ENCODE measurements at regions not wholly inside any gene's neighbourhood (a gene's known extent, or its start where the extent isn't known, plus 50 kb on each side); places are given as distances from the start of the nearest gene placed in this dataset.

GRCh38 chr13:68047889-68048288 lies 817.8 kb upstream of the PCDH9 start:
- FAIRE-seq (no peak), DNase-seq (ENCODE audit: low read depth) (no peak)
- Histone ChIP-seq H3K4me2 (ENCODE audit: low read length) (no peak overlapping the region), H3K9ac (ENCODE audit: low read length) (no peak overlapping the region), H3K27me3 (ENCODE audit: insufficient read depth, low read length) (no peaks in the 10 kb centered on the region), H3K36me3 (ENCODE audit: insufficient read depth, low read length) (no peaks in the 10 kb centered on the region), H3K4me3 (ENCODE audit: insufficient read depth, low read depth, low read length) (no peak overlapping the region), H2AFZ (ENCODE audit: low read depth, low read length) (no peak overlapping the region), H3K79me2 (ENCODE audit: insufficient read depth, low read length) (no peaks in the 10 kb centered on the region), H3K9me3 (ENCODE audit: insufficient read depth, low read depth, low read length) (no peaks in the 10 kb centered on the region), H4K20me1 (ENCODE audit: insufficient read depth, low read length) (no peaks in the 10 kb centered on the region), H3K4me1 (ENCODE audit: insufficient read depth, low read length) (no peaks in the 10 kb centered on the region), H3K27ac (ENCODE audit: low read depth, low read length) (no peak overlapping the region)
- H3K4me3 Mint-ChIP-seq (ENCODE audit: unreplicated experiment) = no peak overlapping the region
- H3K27me3 Mint-ChIP-seq (ENCODE audit: low read depth, unreplicated experiment) = no peaks in the 10 kb centered on the region
- TF ChIP-seq CTCF (IDR thresholded peaks at IDR 0.05; ENCODE audit: insufficient read depth, low read depth, low read length) (no peak), EZH2 (IDR thresholded peaks at IDR 0.05; ENCODE audit: insufficient read depth, low read length) (no peak)
- H3K36me3 Mint-ChIP-seq (ENCODE audit: low read depth, unreplicated experiment) = no peaks in the 10 kb centered on the region
- no peaks in the 10 kb centered on the region for H3K4me1 Mint-ChIP-seq (ENCODE audit: low read depth, unreplicated experiment)
- no peaks in the 10 kb centered on the region for H3K9me3 Mint-ChIP-seq (ENCODE audit: unreplicated experiment)
- no peak overlapping the region for H3K27ac Mint-ChIP-seq (ENCODE audit: unreplicated experiment)

- FAIRE-seq (no peak), DNase-seq (ENCODE audit: low read depth) (no peak)
- no peak overlapping the region for H3K27ac Mint-ChIP-seq (ENCODE audit: unreplicated experiment)
- Histone ChIP-seq H3K4me3 (ENCODE audit: insufficient read depth, low read depth, low read length) (no peak overlapping the region), H3K27ac (ENCODE audit: low read depth, low read length) (no peak overlapping the region), H4K20me1 (ENCODE audit: insufficient read depth, low read length) (no peaks in the 10 kb centered on the region), H3K9ac (ENCODE audit: low read length) (no peak overlapping the region), H3K4me1 (ENCODE audit: insufficient read depth, low read length) (no peaks in the 10 kb centered on the region), H2AFZ (ENCODE audit: low read depth, low read length) (no peak overlapping the region), H3K36me3 (ENCODE audit: insufficient read depth, low read length) (no peaks in the 10 kb centered on the region), H3K79me2 (ENCODE audit: insufficient read depth, low read length) (no peaks in the 10 kb centered on the region), H3K4me2 (ENCODE audit: low read length) (no peak overlapping the region), H3K27me3 (ENCODE audit: insufficient read depth, low read length) (no peaks in the 10 kb centered on the region), H3K9me3 (ENCODE audit: insufficient read depth, low read depth, low read length) (no peaks in the 10 kb centered on the region)
- no peak for TF ChIP-seq EZH2 (IDR thresholded peaks at IDR 0.05; ENCODE audit: insufficient read depth, low read length)
- TF ChIP-seq CTCF (IDR thresholded peaks at IDR 0.05; ENCODE audit: insufficient read depth, low read depth, low read length) = no peak
- no peaks in the 10 kb centered on the region for H3K9me3 Mint-ChIP-seq (ENCODE audit: unreplicated experiment)
- H3K27me3 Mint-ChIP-seq (ENCODE audit: low read depth, unreplicated experiment) = no peaks in the 10 kb centered on the region
- H3K4me1 Mint-ChIP-seq (ENCODE audit: low read depth, unreplicated experiment) = no peaks in the 10 kb centered on the region
- H3K36me3 Mint-ChIP-seq (ENCODE audit: low read depth, unreplicated experiment) = no peaks in the 10 kb centered on the region
- no peak overlapping the region for H3K4me3 Mint-ChIP-seq (ENCODE audit: unreplicated experiment)
Measured at GRCh38 chr13:68046903-68047302, 816.8 kb upstream of the PCDH9 start.

GRCh38 chr13:68030152-68030809 lies 800.1 kb upstream of the PCDH9 start:
- no peak for FAIRE-seq

More at GRCh38 chr13:68030152-68030809, 800.1 kb upstream of the PCDH9 start:
- H3K4me1 Mint-ChIP-seq (ENCODE audit: low read depth, unreplicated experiment) = no peaks in the 10 kb centered on the region
- H3K4me1 ChIP-seq (ENCODE audit: insufficient read depth, low read length) = no peaks in the 10 kb centered on the region
- no peak overlapping the region for H3K27ac Mint-ChIP-seq (ENCODE audit: unreplicated experiment)
- no peaks in the 10 kb centered on the region for H3K9me3 Mint-ChIP-seq (ENCODE audit: unreplicated experiment)
- H3K36me3 Mint-ChIP-seq (ENCODE audit: low read depth, unreplicated experiment) = no peaks in the 10 kb centered on the region
- no peak for TF ChIP-seq EZH2 (IDR thresholded peaks at IDR 0.05; ENCODE audit: insufficient read depth, low read length)
- TF ChIP-seq CTCF (IDR thresholded peaks at IDR 0.05; ENCODE audit: insufficient read depth, low read depth, low read length) = no peak
- H3K36me3 ChIP-seq (ENCODE audit: insufficient read depth, low read length) = no peaks in the 10 kb centered on the region
- DNase-seq (ENCODE audit: low read depth) = no peak
- H3K4me3 ChIP-seq (ENCODE audit: insufficient read depth, low read depth, low read length) = no peak overlapping the region
- H3K9me3 ChIP-seq (ENCODE audit: insufficient read depth, low read depth, low read length) = no peaks in the 10 kb centered on the region
- no peaks in the 10 kb centered on the region for H3K27me3 Mint-ChIP-seq (ENCODE audit: low read depth, unreplicated experiment)
- no peaks in the 10 kb centered on the region for H4K20me1 ChIP-seq (ENCODE audit: insufficient read depth, low read length)
- no peak overlapping the region for H3K4me3 Mint-ChIP-seq (ENCODE audit: unreplicated experiment)
- no peak overlapping the region for H3K4me2 ChIP-seq (ENCODE audit: low read length)
- no peaks in the 10 kb centered on the region for H3K27me3 ChIP-seq (ENCODE audit: insufficient read depth, low read length)
- no peaks in the 10 kb centered on the region for H3K79me2 ChIP-seq (ENCODE audit: insufficient read depth, low read length)
- H2AFZ ChIP-seq (ENCODE audit: low read depth, low read length) = no peak overlapping the region
- H3K9ac ChIP-seq (ENCODE audit: low read length) = no peak overlapping the region
- no peak overlapping the region for H3K27ac ChIP-seq (ENCODE audit: low read depth, low read length)
